Neural cell (in vitro differentiated cells): ENCODE measurements at regions not wholly inside any gene's neighbourhood (a gene's known extent, or its start where the extent isn't known, plus 50 kb on each side); places are given as distances from the start of the nearest gene placed in this dataset.

ENCODE experiments used
- H2AFZ ChIP-seq: fragments of 200-600, 300-800 bp; sonication (generic), shearing (Covaris generic); 2 replicates; pipeline ENCODE4 v1.6.0; 2014; ENCODE audit warnings: low read depth, mild to moderate bottlenecking, antibody characterized with exemption, low read length, moderate library complexity
- H3F3A ChIP-seq: fragments of 200-600 bp; shearing (Covaris generic); 2 replicates; pipeline ENCODE4 v1.6.1; 2016; ENCODE audit warnings: mild to moderate bottlenecking, moderate library complexity, mixed read lengths, antibody characterized with exemption, low read length; ENCODE audit not compliant: insufficient read depth, poor library complexity, severe bottlenecking
- H3K27ac ChIP-seq: fragments of 200-600, 300-800 bp; sonication (generic), shearing (Covaris generic); 2 replicates; pipeline ENCODE4 v1.5.1; 2014; ENCODE audit warnings: mild to moderate bottlenecking, low read length, moderate library complexity
- H3K27me3 ChIP-seq: fragments of 300-800, 200-600 bp; sonication (generic), shearing (Covaris generic); 2 replicates; pipeline ENCODE4 v1.6.0; 2014; ENCODE audit warnings: mild to moderate bottlenecking, low read depth, low read length, moderate library complexity; ENCODE audit not compliant: insufficient read depth
- H3K36me3 ChIP-seq: fragments of 300-800, 200-600 bp; sonication (generic), shearing (Covaris generic); 2 replicates; pipeline ENCODE4 v1.5.1; 2014; ENCODE audit warnings: mild to moderate bottlenecking, antibody characterized with exemption, low read length, moderate library complexity; ENCODE audit not compliant: insufficient read depth
- H3K4me2 ChIP-seq: fragments of 300-800, 200-600 bp; sonication (generic), shearing (Covaris generic); 2 replicates; pipeline ENCODE4 v1.6.0; 2014; ENCODE audit warnings: mild to moderate bottlenecking, low read length
- H3K4me3 ChIP-seq: fragments of 300-800, 200-600 bp; sonication (generic), shearing (Covaris generic); 2 replicates; pipeline ENCODE4 v1.5.1; 2014; ENCODE audit warnings: mild to moderate bottlenecking, low read length, moderate library complexity
- H3K79me2 ChIP-seq: fragments of 200-600 bp; shearing (Covaris generic); replicated peaks from 2 replicates; pipeline ENCODE4 v1.6.0; 2014; ENCODE audit warnings: mild to moderate bottlenecking, low read length, moderate library complexity; ENCODE audit not compliant: insufficient read depth
- H3K9ac ChIP-seq: fragments of 300-800, 200-600 bp; sonication (generic), shearing (Covaris generic); 2 replicates; pipeline ENCODE4 v1.6.1; 2016; ENCODE audit warnings: mild to moderate bottlenecking, low read length, mixed read lengths
- H3K9me2 ChIP-seq: fragments of 200-600 bp; shearing (Covaris generic); 2 replicates; pipeline ENCODE4 v1.6.1; 2016; ENCODE audit warnings: mild to moderate bottlenecking, low read length, mixed read lengths; ENCODE audit not compliant: insufficient read depth
- H3K9me3 ChIP-seq: fragments of 200-600, 300-800 bp; sonication (generic), shearing (Covaris generic); 2 replicates; pipeline ENCODE4 v1.6.1; 2016; ENCODE audit warnings: mild to moderate bottlenecking, mixed run types, low read length, moderate library complexity, mixed read lengths
- H4K20me1 ChIP-seq: fragments of 200-600 bp; shearing (Covaris generic); 2 replicates; pipeline ENCODE4 v1.6.1; 2016; ENCODE audit warnings: mild to moderate bottlenecking, mixed run types; ENCODE audit not compliant: insufficient read depth
- CTCF ChIP-seq: fragments of 450-650 bp; IDR thresholded peaks from 2 replicates; pipeline ENCODE4 v1.5.1; 2014; ENCODE audit warnings: antibody characterized with exemption, mild to moderate bottlenecking, moderate library complexity; ENCODE audit not compliant: poor library complexity, severe bottlenecking
- EP300 ChIP-seq: fragments of 450-650 bp; conservative IDR thresholded peaks from 2 replicates; pipeline ENCODE4 v1.6.1; 2014; ENCODE audit warnings: antibody characterized with exemption, mild to moderate bottlenecking, moderate library complexity; ENCODE audit not compliant: poor library complexity, severe bottlenecking
- EZH2 ChIP-seq: fragments of 200-600, 300-800 bp; shearing (Covaris generic), sonication (generic); IDR thresholded peaks from 2 replicates; pipeline ENCODE4 v1.6.1; 2014; ENCODE audit warnings: antibody characterized with exemption, low read length, borderline replicate concordance, mild to moderate bottlenecking; ENCODE audit not compliant: insufficient read depth, poor library complexity, severe bottlenecking
- MXI1 ChIP-seq: fragments of 450-650 bp; conservative IDR thresholded peaks from 2 replicates; pipeline ENCODE4 v1.6.1; 2014; ENCODE audit warnings: antibody characterized with exemption, mild to moderate bottlenecking; ENCODE audit not compliant: poor library complexity, severe bottlenecking
- POLR2AphosphoS5 ChIP-seq: IDR thresholded peaks from 2 replicates; pipeline ENCODE4 v1.6.1; 2012
- RAD21 ChIP-seq: fragments of 450-650 bp; conservative IDR thresholded peaks from 2 replicates; pipeline ENCODE4 v1.6.1; 2014; ENCODE audit warnings: antibody characterized with exemption, mild to moderate bottlenecking, moderate library complexity
- REST ChIP-seq: IDR thresholded peaks from 2 replicates; pipeline ENCODE4 v1.6.1; 2012; ENCODE audit warnings: borderline replicate concordance
- SMC3 ChIP-seq: fragments of 450-650 bp; conservative IDR thresholded peaks from 2 replicates; pipeline ENCODE4 v1.6.1; 2014; ENCODE audit warnings: antibody characterized with exemption, mild to moderate bottlenecking, moderate library complexity; ENCODE audit not compliant: poor library complexity
- TAF1 ChIP-seq: IDR thresholded peaks from 2 replicates; pipeline ENCODE4 v1.6.1; 2012; ENCODE audit warnings: low read depth

- H3K27ac ChIP-seq: no peak overlapping the region
- no peaks in the 10 kb centered on the region for H3K36me3 ChIP-seq
- no peak overlapping the region for H3K4me3 ChIP-seq
- no peak overlapping the region for H2AFZ ChIP-seq
- H3K79me2 ChIP-seq: no peaks in the 10 kb centered on the region
- no peak overlapping the region for H3K4me2 ChIP-seq
- no peak for TF ChIP-seq EZH2
- TF ChIP-seq CTCF: no peak
- TF ChIP-seq TAF1: no peak
- H3K27me3 ChIP-seq: no peaks in the 10 kb centered on the region
- no peak overlapping the region for H3K9ac ChIP-seq
- no peaks in the 10 kb centered on the region for H3F3A ChIP-seq
- H3K9me3 ChIP-seq: no peaks in the 10 kb centered on the region
- no peaks in the 10 kb centered on the region for H4K20me1 ChIP-seq
- H3K9me2 ChIP-seq: no peaks in the 10 kb centered on the region
These were observed 116.5 kb upstream of the MAN2A1 start for GRCh38 chr5:109573256-109573655.

GRCh38 chr5:109571785-109572184, 117.9 kb upstream of the MAN2A1 start:
- Histone ChIP-seq H3K4me2 (no peak overlapping the region), H2AFZ (no peak overlapping the region), H3K9me2 (no peaks in the 10 kb centered on the region), H3F3A (no peaks in the 10 kb centered on the region), H3K27me3 (no peaks in the 10 kb centered on the region), H3K36me3 (no peaks in the 10 kb centered on the region), H3K9me3 (no peaks in the 10 kb centered on the region), H4K20me1 (no peaks in the 10 kb centered on the region), H3K4me3 (no peak overlapping the region), H3K9ac (no peak overlapping the region), H3K79me2 (no peaks in the 10 kb centered on the region), H3K27ac (no peak overlapping the region)
- TF ChIP-seq EZH2 (no peak), REST (no peak), SMC3 (no peak), POLR2AphosphoS5 (no peak), EP300 (no peak), MXI1 (no peak), TAF1 (no peak), CTCF (no peak), RAD21 (no peak)
